Mesenchymal stem cell (in vitro differentiated cells and primary cell): ENCODE measurements at regions not wholly inside any gene's neighbourhood (a gene's known extent, or its start where the extent isn't known, plus 50 kb on each side); places are given as distances from the start of the nearest gene placed in this dataset.

Source experiments
- DNase-seq: peaks from one replicate; pipeline ENCODE4 v3.0.0-alpha.2; 2013
- H2AFZ ChIP-seq: one replicate; pipeline ENCODE4 v1.6.1; 2013; ENCODE audit warnings: low read depth, mild to moderate bottlenecking, control low read depth, inconsistent platforms, low read length, moderate library complexity
- H2AK5ac ChIP-seq: 2 replicates; pipeline ENCODE4 v1.6.1; 2013; ENCODE audit warnings: low read length, moderate library complexity, mild to moderate bottlenecking, inconsistent platforms; ENCODE audit not compliant: severe bottlenecking
- H2BK120ac ChIP-seq: one replicate; pipeline ENCODE4 v1.6.1; 2013; ENCODE audit warnings: low read depth, mild to moderate bottlenecking, inconsistent platforms, low read length, moderate library complexity
- H2BK12ac ChIP-seq, 2 experiments: one replicate each; pipeline ENCODE4 v1.6.1; 2013; ENCODE audit warnings: inconsistent platforms in 2 of 2, low read length in 2 of 2, mild to moderate bottlenecking in 2 of 2, moderate library complexity in 2 of 2, control low read depth in 1 of 2
- H2BK15ac ChIP-seq: one replicate; pipeline ENCODE4 v1.6.1; 2013; ENCODE audit warnings: mild to moderate bottlenecking, low read depth, inconsistent platforms; ENCODE audit not compliant: poor library complexity, severe bottlenecking
- H2BK5ac ChIP-seq: 2 replicates; pipeline ENCODE4 v1.6.1; 2013; ENCODE audit warnings: low read depth, mild to moderate bottlenecking, low read length, control low read depth, inconsistent platforms; ENCODE audit not compliant: poor library complexity, severe bottlenecking
- H3K14ac ChIP-seq, 2 experiments: one replicate each; pipeline ENCODE4 v1.6.1; 2013; ENCODE audit warnings: inconsistent platforms in 2 of 2, low read length in 2 of 2, control low read depth in 1 of 2, mild to moderate bottlenecking in 1 of 2, moderate library complexity in 1 of 2
- H3K18ac ChIP-seq, 2 experiments: one replicate each; pipeline ENCODE4 v1.6.1; 2013; ENCODE audit warnings: inconsistent platforms in 2 of 2, low read length in 2 of 2, control low read depth in 1 of 2, low read depth in 1 of 2, mild to moderate bottlenecking in 1 of 2
- H3K23ac ChIP-seq, 2 experiments: one replicate each; pipeline ENCODE4 v1.6.1; 2013; ENCODE audit warnings: inconsistent platforms in 2 of 2, low read length in 2 of 2, mild to moderate bottlenecking in 2 of 2, moderate library complexity in 2 of 2, control low read depth in 1 of 2
- H3K27ac ChIP-seq: 2 replicates; pipeline ENCODE4 v1.5.1; 2013; ENCODE audit warnings: mild to moderate bottlenecking, moderate library complexity, low read length, control low read depth, inconsistent platforms; ENCODE audit not compliant: poor library complexity, severe bottlenecking
- H3K27me3 ChIP-seq, 2 experiments: 2 replicates each; pipeline versions ENCODE4 v1.6.1 to v1.7.0; 2013; ENCODE audit warnings: low read length in 2 of 2, mild to moderate bottlenecking in 2 of 2, moderate library complexity in 2 of 2, control low read depth in 1 of 2, inconsistent platforms in 1 of 2; ENCODE audit not compliant: control insufficient read depth in 1 of 2, insufficient read depth in 1 of 2
- H3K36me3 ChIP-seq, 2 experiments: 2 replicates each; pipeline versions ENCODE4 v1.6.1 to v1.7.0; 2013; ENCODE audit warnings: low read length in 2 of 2, control low read depth in 1 of 2, inconsistent platforms in 1 of 2, low read depth in 1 of 2, mild to moderate bottlenecking in 1 of 2; ENCODE audit not compliant: insufficient read depth in 2 of 2, control insufficient read depth in 1 of 2
- H3K4ac ChIP-seq, 2 experiments: one replicate each; pipeline ENCODE4 v1.6.1; 2013; ENCODE audit warnings: inconsistent platforms in 2 of 2, low read length in 2 of 2, mild to moderate bottlenecking in 2 of 2, moderate library complexity in 2 of 2, control low read depth in 1 of 2, low read depth in 1 of 2
- H3K4me1 ChIP-seq: 2 replicates; pipeline ENCODE4 v1.6.1; 2013; ENCODE audit warnings: low read depth, low read length, control low read depth; ENCODE audit not compliant: control insufficient read depth, insufficient read depth
- H3K4me2 ChIP-seq: 2 replicates; pipeline ENCODE4 v1.6.1; 2013; ENCODE audit warnings: low read length, mild to moderate bottlenecking, inconsistent platforms; ENCODE audit not compliant: poor library complexity, severe bottlenecking
- H3K4me3 ChIP-seq, 2 experiments: 2 replicates each; pipeline versions ENCODE4 v1.5.1 to v1.7.0; 2013; ENCODE audit warnings: low read length in 2 of 2, mild to moderate bottlenecking in 2 of 2, control low read depth in 1 of 2, low read depth in 1 of 2; ENCODE audit not compliant: insufficient read depth in 1 of 2
- H3K79me1 ChIP-seq: replicated peaks from 2 replicates; pipeline ENCODE4 v1.6.1; 2013; ENCODE audit warnings: mild to moderate bottlenecking, control low read depth, low read length, inconsistent platforms; ENCODE audit not compliant: poor library complexity, severe bottlenecking
- H3K9ac ChIP-seq: 2 replicates; pipeline ENCODE4 v1.7.0; 2013; ENCODE audit warnings: mild to moderate bottlenecking, low read length, moderate library complexity
- H3K9me3 ChIP-seq: 2 replicates; pipeline ENCODE4 v1.7.0; 2013; ENCODE audit warnings: mild to moderate bottlenecking, low read length; ENCODE audit not compliant: control insufficient read depth
- H4K8ac ChIP-seq: one replicate; pipeline ENCODE4 v1.6.1; 2013; ENCODE audit warnings: inconsistent platforms, mild to moderate bottlenecking, low read length, moderate library complexity
- H4K91ac ChIP-seq: one replicate; pipeline ENCODE4 v1.6.1; 2013; ENCODE audit warnings: mild to moderate bottlenecking, low read length, inconsistent platforms
- WGBS: methylation state at CpG from one replicate; pipeline ENCODE4 v1.1.7; 2013; ENCODE audit warnings: mixed read lengths; 5-methylcytosine and 5-hydroxymethylcytosine counted together

DNA sequence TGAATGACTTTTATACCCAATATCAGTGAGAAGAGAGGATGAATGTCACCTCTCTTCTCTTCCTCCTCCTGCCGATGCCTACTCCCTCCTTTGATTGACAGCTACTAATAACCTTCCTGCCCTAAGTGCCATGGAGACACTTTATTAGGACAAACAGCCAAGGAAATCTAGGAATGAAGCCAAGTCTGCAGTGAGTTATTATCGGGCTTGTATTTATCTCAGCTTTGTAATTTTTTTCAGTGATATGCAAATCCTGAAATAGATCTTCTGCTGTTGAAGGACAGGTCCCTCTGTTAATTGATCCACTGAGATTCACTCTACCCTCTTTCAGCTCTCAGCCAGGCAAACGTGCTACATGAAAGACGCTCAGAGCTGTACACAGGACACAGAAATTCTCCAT, 686.7 kb downstream of the TMEM182 start:
- DNase-seq, result no peak
- Histone ChIP-seq H3K9me3 (peaks cover 12% of the 10 kb centered on the region), H3K4ac (no peak overlapping the region), H3K27ac (no peak overlapping the region), H4K8ac (no peak overlapping the region), H2AFZ (no peak overlapping the region), H2BK15ac (no peak overlapping the region), H2BK120ac (no peak overlapping the region), H3K79me1 (no peaks in the 10 kb centered on the region), H3K14ac (no peak overlapping the region), H4K91ac (no peak overlapping the region), H3K18ac (no peak overlapping the region), H2AK5ac (no peak overlapping the region), H2BK12ac (no peak overlapping the region), H3K23ac (no peak overlapping the region), H3K4me3 (no peak overlapping the region), H3K9ac (no peak overlapping the region), H3K27me3 (no peaks in the 10 kb centered on the region), H3K4me1 (no peaks in the 10 kb centered on the region), H3K4me2 (no peak overlapping the region), H2BK5ac (no peak overlapping the region), H3K36me3 (no peaks in the 10 kb centered on the region)
- 61% methylated on average over 2 of the region's 4 CpGs for WGBS

DNA sequence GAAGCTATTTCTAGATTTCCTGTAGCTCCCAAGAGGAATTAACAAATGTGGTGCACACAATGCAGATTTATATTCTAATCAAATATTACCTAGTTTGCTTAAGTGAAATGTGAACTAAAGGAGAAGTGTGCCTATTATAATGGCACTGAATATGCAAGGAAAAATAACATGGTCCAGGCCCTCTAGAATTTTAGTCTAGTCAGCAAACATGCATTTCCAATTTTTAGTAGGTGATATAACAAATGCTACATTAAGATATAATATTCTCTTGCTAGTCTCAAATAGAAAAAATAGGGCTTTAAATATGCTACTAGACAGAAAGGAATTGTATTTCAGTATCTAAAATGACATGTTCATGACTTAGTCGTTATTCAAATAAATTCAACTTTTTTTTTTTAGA, 689.5 kb downstream of the TMEM182 start:
- H3K4ac ChIP-seq, result no peak overlapping the region
- no peak overlapping the region for H3K9ac ChIP-seq
- no peaks in the 10 kb centered on the region for H3K79me1 ChIP-seq
- no peak overlapping the region for H2AK5ac ChIP-seq
- H2BK12ac ChIP-seq, result no peak overlapping the region
- no peak for DNase-seq
- H3K4me3 ChIP-seq, result no peak overlapping the region
- H2BK5ac ChIP-seq, result no peak overlapping the region
- no peak overlapping the region for H3K4me2 ChIP-seq
- H3K14ac ChIP-seq, result no peak overlapping the region
- 50% methylated on average over 1 of the region's 1 CpG for WGBS
- no peak overlapping the region for H4K91ac ChIP-seq
- H3K4me1 ChIP-seq, result no peaks in the 10 kb centered on the region
- H3K27ac ChIP-seq, result no peak overlapping the region
- H3K9me3 ChIP-seq, result peaks cover 12% of the 10 kb centered on the region
- H3K36me3 ChIP-seq, result no peaks in the 10 kb centered on the region
- H3K23ac ChIP-seq, result no peak overlapping the region
- H3K27me3 ChIP-seq, result no peaks in the 10 kb centered on the region
- no peak overlapping the region for H2AFZ ChIP-seq
- H3K18ac ChIP-seq, result no peak overlapping the region
- H2BK120ac ChIP-seq, result no peak overlapping the region
- no peak overlapping the region for H4K8ac ChIP-seq
- H2BK15ac ChIP-seq, result no peak overlapping the region

- no peak overlapping the region for H3K27ac ChIP-seq
- H3K27me3 ChIP-seq, result no peaks in the 10 kb centered on the region
- H3K79me1 ChIP-seq, result no peaks in the 10 kb centered on the region
- no peak overlapping the region for H2BK12ac ChIP-seq
- H3K18ac ChIP-seq, result no peak overlapping the region
- no peak overlapping the region for H3K23ac ChIP-seq
- no peak overlapping the region for H2AK5ac ChIP-seq
- H3K4me1 ChIP-seq, result no peaks in the 10 kb centered on the region
- no peak overlapping the region for H2BK5ac ChIP-seq
- H2AFZ ChIP-seq, result no peak overlapping the region
- no peak overlapping the region for H4K91ac ChIP-seq
- no peak overlapping the region for H3K9ac ChIP-seq
- no peak overlapping the region for H3K4ac ChIP-seq
- WGBS, result 6% methylated on average over 1 of the region's 2 CpGs
- no peak overlapping the region for H3K14ac ChIP-seq
- H2BK120ac ChIP-seq, result no peak overlapping the region
- H3K4me3 ChIP-seq, result no peak overlapping the region
- no peak overlapping the region for H4K8ac ChIP-seq
- H2BK15ac ChIP-seq, result no peak overlapping the region
- no peaks in the 10 kb centered on the region for H3K36me3 ChIP-seq
- no peaks in the 10 kb centered on the region for H3K9me3 ChIP-seq
- H3K4me2 ChIP-seq, result no peak overlapping the region
- DNase-seq, result no peak
Observed at GRCh38 chr2:103459283-103459682, 697.5 kb downstream of the TMEM182 start.

GRCh38 chr2:103462101-103462500, 700.3 kb downstream of the TMEM182 start:
- WGBS, result 77% methylated on average over 2 of the region's 2 CpGs
- no peak overlapping the region for H2AK5ac ChIP-seq
- no peak overlapping the region for H3K27ac ChIP-seq
- H3K4ac ChIP-seq, result no peak overlapping the region
- no peak for DNase-seq
- no peak overlapping the region for H2BK120ac ChIP-seq
- no peak overlapping the region for H2AFZ ChIP-seq
- no peak overlapping the region for H2BK15ac ChIP-seq
- H3K4me1 ChIP-seq, result no peaks in the 10 kb centered on the region
- no peak overlapping the region for H3K4me3 ChIP-seq
- H2BK5ac ChIP-seq, result no peak overlapping the region
- H3K4me2 ChIP-seq, result no peak overlapping the region
- H3K18ac ChIP-seq, result no peak overlapping the region
- no peak overlapping the region for H3K14ac ChIP-seq
- H4K8ac ChIP-seq, result no peak overlapping the region
- no peak overlapping the region for H4K91ac ChIP-seq
- no peaks in the 10 kb centered on the region for H3K36me3 ChIP-seq
- H3K9me3 ChIP-seq, result peaks cover 17% of the 10 kb centered on the region
- no peak overlapping the region for H3K23ac ChIP-seq
- no peaks in the 10 kb centered on the region for H3K79me1 ChIP-seq
- H3K9ac ChIP-seq, result no peak overlapping the region
- H3K27me3 ChIP-seq, result no peaks in the 10 kb centered on the region
- H2BK12ac ChIP-seq, result no peak overlapping the region
